Endodermal cell (in vitro differentiated cells): ENCODE measurements at regions not wholly inside any gene's neighbourhood (a gene's known extent, or its start where the extent isn't known, plus 50 kb on each side); places are given as distances from the start of the nearest gene placed in this dataset.

Source experiments
- DNase-seq: peaks from one replicate; pipeline ENCODE4 v3.0.0-alpha.2; 2017
- H3K27ac ChIP-seq: 2 replicates; pipeline ENCODE4 v1.5.1; 2013; ENCODE audit warnings: mild to moderate bottlenecking, low read depth, low read length, moderate library complexity
- H3K27me3 ChIP-seq: 2 replicates; pipeline ENCODE4 v1.6.1; 2013; ENCODE audit warnings: mild to moderate bottlenecking, low read length, moderate library complexity; ENCODE audit not compliant: insufficient read depth, control insufficient read depth, poor library complexity, severe bottlenecking
- H3K36me3 ChIP-seq: 2 replicates; pipeline ENCODE4 v1.7.0; 2013; ENCODE audit warnings: mild to moderate bottlenecking, low read length, moderate library complexity; ENCODE audit not compliant: control insufficient read depth, insufficient read depth
- H3K4me1 ChIP-seq: one replicate; pipeline ENCODE4 v1.7.0; 2013; ENCODE audit warnings: low read length; ENCODE audit not compliant: control insufficient read depth, insufficient read depth
- H3K4me3 ChIP-seq: 2 replicates; pipeline ENCODE4 v1.5.1; 2013; ENCODE audit warnings: mild to moderate bottlenecking, low read length, moderate library complexity
- H3K9ac ChIP-seq: 2 replicates; pipeline ENCODE4 v1.6.1; 2013; ENCODE audit warnings: mild to moderate bottlenecking, low read length, moderate library complexity; ENCODE audit not compliant: poor library complexity, severe bottlenecking; ENCODE audit errors: extremely low read depth
- H3K9me3 ChIP-seq: 2 replicates; pipeline ENCODE4 v1.6.1; 2013; ENCODE audit warnings: mild to moderate bottlenecking, low read length, moderate library complexity; ENCODE audit not compliant: control insufficient read depth
- H3K27ac Mint-ChIP-seq: 2 replicates; pipeline ENCODE4 v1.8.0; 2020; ENCODE audit warnings: mixed read lengths
- H3K27me3 Mint-ChIP-seq: 2 replicates; pipeline ENCODE4 v1.8.0; 2021; ENCODE audit warnings: mild to moderate bottlenecking, mixed read lengths; ENCODE audit not compliant: insufficient read depth
- H3K36me3 Mint-ChIP-seq: 2 replicates; pipeline ENCODE4 v1.8.0; 2020; ENCODE audit warnings: low read depth, mixed read lengths
- H3K4me1 Mint-ChIP-seq: 2 replicates; pipeline ENCODE4 v1.8.0; 2020; ENCODE audit warnings: mixed read lengths
- H3K4me3 Mint-ChIP-seq: 2 replicates; pipeline ENCODE4 v1.8.0; 2020; ENCODE audit warnings: mild to moderate bottlenecking, moderate library complexity, mixed read lengths
- H3K9me3 Mint-ChIP-seq: 2 replicates; pipeline ENCODE4 v1.8.0; 2020; ENCODE audit warnings: mild to moderate bottlenecking, mixed read lengths
- CTCF ChIP-seq: fragments of 200-600 bp; sonication (generic); conservative IDR thresholded peaks from 2 replicates; pipeline ENCODE4 v1.5.0; 2021; ENCODE audit warnings: antibody characterized with exemption, mild to moderate bottlenecking
- WGBS, 2 experiments: methylation state at CpG; one replicate each; pipeline versions ENCODE4 v1.1.5 to v1.1.7; 2013; ENCODE audit warnings: missing lambda C conversion rate in 2 of 2, mixed read lengths in 1 of 2; ENCODE audit not compliant: insufficient coverage in 1 of 2, insufficient read length in 1 of 2; 5-methylcytosine and 5-hydroxymethylcytosine counted together

- H3K9me3 ChIP-seq = peaks cover 96% of the 10 kb centered on the region
- H3K27me3 Mint-ChIP-seq = no peaks in the 10 kb centered on the region
- DNase-seq = no peak
- no peaks in the 10 kb centered on the region for H3K4me1 Mint-ChIP-seq
- H3K9me3 Mint-ChIP-seq = peaks cover 99% of the 10 kb centered on the region
- 76 to 100% methylated on average over 2 of the region's 2 CpGs for WGBS, 2 experiments
- no peak overlapping the region for H3K4me3 Mint-ChIP-seq
- H3K9ac ChIP-seq = no peak overlapping the region
- no peak overlapping the region for H3K27ac ChIP-seq
- H3K4me3 ChIP-seq = peak overlapping the region; percentile 40
- H3K36me3 ChIP-seq = no peaks in the 10 kb centered on the region
- TF ChIP-seq CTCF = no peak
- no peaks in the 10 kb centered on the region for H3K36me3 Mint-ChIP-seq
- no peaks in the 10 kb centered on the region for H3K27me3 ChIP-seq
- H3K27ac Mint-ChIP-seq = no peak overlapping the region
- H3K4me1 ChIP-seq = no peaks in the 10 kb centered on the region
These were observed 1906.3 kb downstream of the TP53TG3F start for GRCh38 chr16:35365675-35366074.

GRCh38 chr16:35370617-35371016 is 1911.2 kb downstream of the TP53TG3F start:
- H3K27me3 ChIP-seq = no peaks in the 10 kb centered on the region
- no peak overlapping the region for H3K4me3 ChIP-seq
- no peak overlapping the region for H3K9ac ChIP-seq
- no peak for DNase-seq
- Mint-ChIP-seq H3K27me3 (no peaks in the 10 kb centered on the region), H3K9me3 (peaks cover 87% of the 10 kb centered on the region), H3K27ac (no peak overlapping the region), H3K36me3 (no peaks in the 10 kb centered on the region), H3K4me3 (no peak overlapping the region), H3K4me1 (no peaks in the 10 kb centered on the region)
- peaks cover 85% of the 10 kb centered on the region for H3K9me3 ChIP-seq
- no peaks in the 10 kb centered on the region for H3K36me3 ChIP-seq
- no peak for TF ChIP-seq CTCF
- no peak overlapping the region for H3K27ac ChIP-seq
- H3K4me1 ChIP-seq = no peaks in the 10 kb centered on the region
- 85 to 86% methylated on average over 1 of the region's 1 CpG for WGBS, 2 experiments

DNA sequence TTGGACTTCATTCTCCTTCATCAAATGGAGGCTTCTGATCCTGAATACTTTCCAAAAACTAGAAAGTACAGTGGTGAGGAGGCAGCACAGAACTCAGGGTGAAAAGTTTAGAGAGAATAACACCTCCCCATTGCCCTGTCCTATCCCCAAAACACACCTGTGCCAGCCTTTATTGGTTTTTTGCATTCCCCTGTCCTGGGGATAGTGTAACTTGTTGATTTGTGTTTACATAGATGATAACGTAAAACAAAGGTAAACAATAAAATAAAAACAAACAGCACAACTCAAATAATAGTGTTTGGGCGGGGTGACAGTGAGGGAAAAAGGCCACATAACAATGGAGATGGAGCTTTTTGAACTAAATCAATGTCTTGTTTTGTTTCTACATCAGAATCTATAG is 1917.7 kb downstream of the TP53TG3F start:
- H3K36me3 ChIP-seq = no peaks in the 10 kb centered on the region
- Mint-ChIP-seq H3K4me3 (no peak overlapping the region), H3K27ac (no peak overlapping the region), H3K27me3 (no peaks in the 10 kb centered on the region), H3K36me3 (no peaks in the 10 kb centered on the region), H3K4me1 (no peaks in the 10 kb centered on the region), H3K9me3 (peaks cover 83% of the 10 kb centered on the region)
- no peak overlapping the region for H3K27ac ChIP-seq
- DNase-seq = no peak
- no peak overlapping the region for H3K4me3 ChIP-seq
- WGBS, 2 experiments = 47% methylated on average over 1 of the region's 2 CpGs; no CpG with 5 or more reads in 1 of the 2 experiments
- TF ChIP-seq CTCF = no peak
- no peaks in the 10 kb centered on the region for H3K27me3 ChIP-seq
- no peak overlapping the region for H3K9ac ChIP-seq
- peaks cover 86% of the 10 kb centered on the region for H3K9me3 ChIP-seq
- no peaks in the 10 kb centered on the region for H3K4me1 ChIP-seq
